Panc1 (cell line): ENCODE measurements at regions not wholly inside any gene's neighbourhood (a gene's known extent, or its start where the extent isn't known, plus 50 kb on each side); places are given as distances from the start of the nearest gene placed in this dataset.

Source experiments
- ATAC-seq: fragments of 200-7000 bp; cut with Tn5 transposase; 2 replicates; pipeline ENCODE4 v1.9.1; 2020; ENCODE audit warnings: mild to moderate bottlenecking, moderate library complexity
- BruUV-seq: library from RNA; stranded (reverse); fragments of 400-500 nt; replicated peaks from 2 replicates; lab custom pipeline; 2021; lab: Mats Ljungman, UMichigan
- CTCF ChIA-PET: fragments of 300-600 bp; sonication (Branson Sonifier 250); formaldehyde crosslinking; loops from one replicate; lab custom pipeline; 2022; ENCODE audit warnings: antibody characterized with exemption; lab: Charles Lee
- POLR2A ChIA-PET: fragments of 300-600 bp; sonication (Branson Sonifier 250); formaldehyde crosslinking; loops from one replicate; lab custom pipeline; 2022; ENCODE audit warnings: antibody characterized with exemption; lab: Charles Lee
- DNase-seq: peaks from one replicate; pipeline ENCODE4 v3.0.0-alpha.2; 2010; ENCODE audit warnings: low read depth, low spot score
- H3K27ac ChIP-seq: 2 replicates; pipeline ENCODE4 v1.5.1; 2011; ENCODE audit warnings: mild to moderate bottlenecking, low read length, inconsistent platforms
- H3K27me3 ChIP-seq: fragments of 200-500 bp; sonication (Bioruptor generic); 2 replicates; pipeline ENCODE4 v1.6.0; 2014; ENCODE audit warnings: low read length, inconsistent platforms; ENCODE audit not compliant: control insufficient read depth, insufficient read depth
- H3K36me3 ChIP-seq: fragments of 200-500 bp; sonication (Bioruptor generic); 2 replicates; pipeline ENCODE4 v1.5.1; 2014; ENCODE audit warnings: inconsistent platforms, mild to moderate bottlenecking, low read length, moderate library complexity; ENCODE audit not compliant: control insufficient read depth, insufficient read depth
- H3K4me1 ChIP-seq: 2 replicates; pipeline ENCODE4 v1.5.1; 2011; ENCODE audit warnings: inconsistent platforms, mild to moderate bottlenecking, low read length, moderate library complexity; ENCODE audit not compliant: control insufficient read depth, insufficient read depth
- H3K4me3 ChIP-seq, 2 experiments: 2 replicates each; pipeline ENCODE4 v1.5.1; 2011 to 2012; ENCODE audit warnings: low read depth in 2 of 2, low read length in 2 of 2, mild to moderate bottlenecking in 2 of 2, inconsistent platforms in 1 of 2, moderate library complexity in 1 of 2
- H3K9me3 ChIP-seq: fragments of 200-500 bp; sonication (Bioruptor generic); 2 replicates; pipeline ENCODE4 v1.5.1; 2014; ENCODE audit warnings: low read depth, mild to moderate bottlenecking, inconsistent platforms, low read length, moderate library complexity; ENCODE audit not compliant: control insufficient read depth, insufficient read depth
- POLR2AphosphoS5 ChIP-seq: IDR thresholded peaks from 2 replicates; pipeline ENCODE4 v1.6.1; 2012; ENCODE audit warnings: mild to moderate bottlenecking, low read depth, low read length, moderate library complexity
- REST ChIP-seq, 2 experiments: IDR thresholded peaks; 2 replicates each; pipeline ENCODE4 v1.6.1; 2011 to 2012; ENCODE audit warnings: low read depth in 2 of 2, control low read depth in 1 of 2, low read length in 1 of 2, mild to moderate bottlenecking in 1 of 2, moderate library complexity in 1 of 2; ENCODE audit not compliant: insufficient read depth in 1 of 2
- SIN3A ChIP-seq: IDR thresholded peaks from 2 replicates; pipeline ENCODE4 v1.6.1; 2012; ENCODE audit warnings: low read depth, mild to moderate bottlenecking, low read length, moderate library complexity, borderline replicate concordance; ENCODE audit not compliant: insufficient read depth
- TCF7L2 ChIP-seq: IDR thresholded peaks from 2 replicates; pipeline ENCODE4 v1.6.1; 2011; ENCODE audit warnings: mild to moderate bottlenecking, low read depth, low read length, inconsistent platforms
- in situ Hi-C: cut with HindIII; loops from 2 replicates; pipeline ENCODE4 v1.10.0; 2016; ENCODE audit warnings: low sequenced_read_pairs, low pct_unique_long_range_greater_than_20kb
- intact Hi-C: fragments of 100-400 bp; cut with micrococcal nuclease; formaldehyde crosslinking; loops from one replicate; pipeline ENCODE4 v1.10.0; 2022; ENCODE audit not compliant: unreplicated experiment
- TF ChIP-seq, protein P1 (sequence below): fragments of 450-650 bp; IDR thresholded peaks from 2 replicates; pipeline ENCODE4 v1.5.1; 2017; ENCODE audit warnings: mild to moderate bottlenecking

GRCh38 chr18:67151366-67151765 lies 365.2 kb downstream of the DSEL start:
- ChIA-PET POLR2A (no interaction called here), CTCF (no interaction called here)
- Histone ChIP-seq H3K27me3 (no peaks in the 10 kb centered on the region), H3K9me3 (no peaks in the 10 kb centered on the region), H3K36me3 (no peaks in the 10 kb centered on the region), H3K4me3 (no peak overlapping the region), H3K4me1 (no peaks in the 10 kb centered on the region), H3K27ac (no peak overlapping the region)
- DNase-seq (no peak), ATAC-seq (no peak)
- intact Hi-C loops (no loop called here), in situ Hi-C loops (no loop called here)
- TF ChIP-seq, protein P1, sequence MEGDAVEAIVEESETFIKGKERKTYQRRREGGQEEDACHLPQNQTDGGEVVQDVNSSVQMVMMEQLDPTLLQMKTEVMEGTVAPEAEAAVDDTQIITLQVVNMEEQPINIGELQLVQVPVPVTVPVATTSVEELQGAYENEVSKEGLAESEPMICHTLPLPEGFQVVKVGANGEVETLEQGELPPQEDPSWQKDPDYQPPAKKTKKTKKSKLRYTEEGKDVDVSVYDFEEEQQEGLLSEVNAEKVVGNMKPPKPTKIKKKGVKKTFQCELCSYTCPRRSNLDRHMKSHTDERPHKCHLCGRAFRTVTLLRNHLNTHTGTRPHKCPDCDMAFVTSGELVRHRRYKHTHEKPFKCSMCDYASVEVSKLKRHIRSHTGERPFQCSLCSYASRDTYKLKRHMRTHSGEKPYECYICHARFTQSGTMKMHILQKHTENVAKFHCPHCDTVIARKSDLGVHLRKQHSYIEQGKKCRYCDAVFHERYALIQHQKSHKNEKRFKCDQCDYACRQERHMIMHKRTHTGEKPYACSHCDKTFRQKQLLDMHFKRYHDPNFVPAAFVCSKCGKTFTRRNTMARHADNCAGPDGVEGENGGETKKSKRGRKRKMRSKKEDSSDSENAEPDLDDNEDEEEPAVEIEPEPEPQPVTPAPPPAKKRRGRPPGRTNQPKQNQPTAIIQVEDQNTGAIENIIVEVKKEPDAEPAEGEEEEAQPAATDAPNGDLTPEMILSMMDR, result no peak
- TF ChIP-seq TCF7L2, result no peak
- TF ChIP-seq POLR2AphosphoS5, result no peak
- TF ChIP-seq SIN3A, result no peak
- TF ChIP-seq REST (IDR thresholded peaks at IDR 0.05; ENCODE audit: insufficient read depth in 1 of 2, low read depth in 2 of 2, low read length in 1 of 2), result no peak
- no TSS peak for BruUV-seq

- ATAC-seq (no peak), DNase-seq (no peak)
- H3K36me3 ChIP-seq, result no peaks in the 10 kb centered on the region
- H3K27ac ChIP-seq, result no peak overlapping the region
- intact Hi-C loops (no loop called here), in situ Hi-C loops (no loop called here)
- ChIA-PET CTCF (no interaction called here), POLR2A (no interaction called here)
- H3K4me1 ChIP-seq, result no peaks in the 10 kb centered on the region
- no peak overlapping the region for H3K4me3 ChIP-seq
- no TSS peak for BruUV-seq
- H3K9me3 ChIP-seq, result no peaks in the 10 kb centered on the region
- TF ChIP-seq POLR2AphosphoS5 (no peak), TCF7L2 (no peak), SIN3A (no peak), REST (IDR thresholded peaks at IDR 0.05; ENCODE audit: insufficient read depth in 1 of 2, low read depth in 2 of 2, low read length in 1 of 2) (no peak)
- TF ChIP-seq, protein P1, result no peak
- H3K27me3 ChIP-seq, result no peaks in the 10 kb centered on the region
Observed at GRCh38 chr18:67145586-67146292, 370.8 kb downstream of the DSEL start.
